ENCODE measurements at regions not wholly inside any gene's neighbourhood (a gene's known extent, or its start where the extent isn't known, plus 50 kb on each side); places are given as distances from the start of the nearest gene placed in this dataset.

- peak; percentile 55 for TF ChIP-seq CTCF (conservative IDR thresholded peaks at IDR 0.05; ENCODE audit: low read depth, low read length)
- no peak for TF ChIP-seq EZH2 (IDR thresholded peaks at IDR 0.05; ENCODE audit: borderline replicate concordance, low read depth, low read length, poor library complexity, severe bottlenecking)
- intact Hi-C loops (cut with micrococcal nuclease; ENCODE audit: unreplicated experiment): loop anchor here (2.0 to 10.0 kb wide), 3 partner anchors 114 to 398 kb away; no protein-coding TSS in a partner anchor
- Histone ChIP-seq H3K9me3 (ENCODE audit: low read depth, low read length, poor library complexity, severe bottlenecking) (no peaks in the 10 kb centered on the region), H3K27ac (ENCODE audit: low read depth, low read length, poor library complexity, severe bottlenecking) (no peak overlapping the region), H3K4me1 (ENCODE audit: insufficient read depth, low read length, poor library complexity, severe bottlenecking) (no peaks in the 10 kb centered on the region), H3K36me3 (ENCODE audit: insufficient read depth, low read length, poor library complexity, severe bottlenecking) (no peaks in the 10 kb centered on the region), H3K4me3 (ENCODE audit: low read depth, low read length, poor library complexity, severe bottlenecking) (no peak overlapping the region), H3K27me3 (replicated peaks; ENCODE audit: insufficient read depth, low read depth, low read length, poor library complexity) (no peaks in the 10 kb centered on the region)
- POLR2A ChIA-PET (ENCODE audit: low non-redundant PET): no interaction called here
- DNase-seq (ENCODE audit: low spot score): peak; percentile 40
- CTCF ChIA-PET: no interaction called here
- no TSS peak for BruUV-seq (replicated peaks)
Observed at GRCh38 chr4:129526812-129527211, 430.9 kb downstream of the C4orf33 start.

- H3K27me3 ChIP-seq (replicated peaks; ENCODE audit: insufficient read depth, low read depth, low read length, poor library complexity): no peaks in the 10 kb centered on the region
- no peak overlapping the region for H3K27ac ChIP-seq (ENCODE audit: low read depth, low read length, poor library complexity, severe bottlenecking)
- TF ChIP-seq CTCF (conservative IDR thresholded peaks at IDR 0.05; ENCODE audit: low read depth, low read length): no peak
- no peak for TF ChIP-seq EZH2 (IDR thresholded peaks at IDR 0.05; ENCODE audit: borderline replicate concordance, low read depth, low read length, poor library complexity, severe bottlenecking)
- no peak overlapping the region for H3K4me3 ChIP-seq (ENCODE audit: low read depth, low read length, poor library complexity, severe bottlenecking)
- no peaks in the 10 kb centered on the region for H3K36me3 ChIP-seq (ENCODE audit: insufficient read depth, low read length, poor library complexity, severe bottlenecking)
- no peak for DNase-seq (ENCODE audit: low spot score)
- BruUV-seq (replicated peaks): no TSS peak
- CTCF ChIA-PET: no interaction called here
- H3K4me1 ChIP-seq (ENCODE audit: insufficient read depth, low read length, poor library complexity, severe bottlenecking): no peaks in the 10 kb centered on the region
- H3K9me3 ChIP-seq (ENCODE audit: low read depth, low read length, poor library complexity, severe bottlenecking): no peaks in the 10 kb centered on the region
- POLR2A ChIA-PET (ENCODE audit: low non-redundant PET): no interaction called here
- intact Hi-C loops (cut with micrococcal nuclease; ENCODE audit: unreplicated experiment): no loop called here
Observed at GRCh38 chr4:129531253-129531652, 435.3 kb downstream of the C4orf33 start.

GRCh38 chr4:129532573-129532972 lies 436.6 kb downstream of the C4orf33 start:
- CTCF ChIA-PET: no interaction called here
- H3K4me1 ChIP-seq (ENCODE audit: insufficient read depth, low read length, poor library complexity, severe bottlenecking): no peaks in the 10 kb centered on the region
- POLR2A ChIA-PET (ENCODE audit: low non-redundant PET): interaction anchor here (0.6 kb wide), 1 partner anchor 47 kb away, joined by 3 read pairs; no protein-coding TSS in a partner anchor
- no peaks in the 10 kb centered on the region for H3K36me3 ChIP-seq (ENCODE audit: insufficient read depth, low read length, poor library complexity, severe bottlenecking)
- H3K27me3 ChIP-seq (replicated peaks; ENCODE audit: insufficient read depth, low read depth, low read length, poor library complexity): no peaks in the 10 kb centered on the region
- no peak for TF ChIP-seq EZH2 (IDR thresholded peaks at IDR 0.05; ENCODE audit: borderline replicate concordance, low read depth, low read length, poor library complexity, severe bottlenecking)
- TF ChIP-seq CTCF (conservative IDR thresholded peaks at IDR 0.05; ENCODE audit: low read depth, low read length): no peak
- DNase-seq (ENCODE audit: low spot score): peak; percentile 7
- H3K9me3 ChIP-seq (ENCODE audit: low read depth, low read length, poor library complexity, severe bottlenecking): no peaks in the 10 kb centered on the region
- no peak overlapping the region for H3K4me3 ChIP-seq (ENCODE audit: low read depth, low read length, poor library complexity, severe bottlenecking)
- intact Hi-C loops (cut with micrococcal nuclease; ENCODE audit: unreplicated experiment): no loop called here
- no TSS peak for BruUV-seq (replicated peaks)
- no peak overlapping the region for H3K27ac ChIP-seq (ENCODE audit: low read depth, low read length, poor library complexity, severe bottlenecking)

Measured in A673 (cell line).